NT2/D1 (cell line): ENCODE measurements at regions not wholly inside any gene's neighbourhood (a gene's known extent, or its start where the extent isn't known, plus 50 kb on each side); places are given as distances from the start of the nearest gene placed in this dataset.

ENCODE experiments used
- YY1 ChIP-seq: IDR thresholded peaks from 2 replicates; pipeline ENCODE4 v1.6.1; 2011; ENCODE audit not compliant: insufficient read length, insufficient read depth
- ZNF274 ChIP-seq: IDR thresholded peaks from 2 replicates; pipeline ENCODE4 v1.6.1; 2011; ENCODE audit warnings: mild to moderate bottlenecking, low read depth, low read length

DNA sequence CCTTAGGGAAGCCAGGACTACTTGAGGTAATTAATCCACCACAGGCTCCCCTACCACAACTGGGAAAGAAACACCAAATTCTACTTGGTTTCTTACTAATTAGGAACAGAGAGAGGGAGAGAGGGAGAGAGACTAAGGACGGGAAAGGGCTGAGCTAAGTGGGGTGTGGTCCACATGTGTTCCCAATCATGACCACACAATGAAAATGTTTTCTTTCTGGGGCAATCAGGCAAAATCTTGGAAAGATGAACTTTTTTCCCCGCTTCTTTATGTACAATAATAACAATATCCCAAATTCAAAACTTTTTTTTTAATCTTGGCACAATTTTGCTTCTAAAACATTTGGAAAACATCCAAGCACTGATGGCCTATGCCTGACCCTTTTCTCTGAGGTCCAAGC is 734.4 kb downstream of the MAFB start:
- TF ChIP-seq ZNF274, result no peak
- TF ChIP-seq YY1, result no peak
